HepG2 (cell line): ENCODE measurements at regions not wholly inside any gene's neighbourhood (a gene's known extent, or its start where the extent isn't known, plus 50 kb on each side); places are given as distances from the start of the nearest gene placed in this dataset.

Experiments
- ATAC-seq: fragments of 200-7000 bp; cut with Tn5 transposase; 3 replicates; pipeline ENCODE4 v1.9.1; 2020; ENCODE audit warnings: mild to moderate bottlenecking, moderate library complexity
- BruUV-seq: library from RNA; stranded (reverse); fragments of 400-500 nt; replicated peaks from 2 replicates; lab custom pipeline; 2021; lab: Mats Ljungman, UMichigan
- CTCF ChIA-PET: fragments of 300-600 bp; formaldehyde crosslinking; extraction: SDS; loops from one replicate; lab custom pipeline; 2021; ENCODE audit warnings: low total read pairs, inconsistent platforms, low intra/inter-chr PET ratio; lab: Yijun Ruan, JAX
- POLR2A ChIA-PET: fragments of 350-600 bp; sonication (Branson Sonifier 250); formaldehyde crosslinking; loops from one replicate; lab custom pipeline; 2020; ENCODE audit warnings: antibody characterized with exemption, inconsistent platforms; lab: Yijun Ruan, JAX
- DNase-seq: peaks from one replicate; pipeline ENCODE4 v3.0.0-alpha.2; 2015; ENCODE audit warnings: low spot score
- FAIRE-seq: peaks from 3 replicates; lab custom pipeline; 2011; peaks lifted over from hg19 to GRCh38; lab: Jason Lieb, UNC
- H2AFZ ChIP-seq: one replicate; pipeline ENCODE4 v1.6.1; 2011; ENCODE audit warnings: low read length, inconsistent platforms
- H3K27ac ChIP-seq: fragments of 300-600 bp; 3 replicates; pipeline ENCODE4 v1.8.0; 2011; ENCODE audit warnings: mixed run types, mild to moderate bottlenecking, mixed read lengths, low read length, inconsistent platforms; ENCODE audit not compliant: insufficient read depth; ENCODE audit errors: extremely low read length
- H3K27me3 ChIP-seq, 2 experiments: fragments of 200-600 bp in 1 of 2; 2 replicates in 1 of 2; 3 replicates in 1 of 2; pipeline versions ENCODE4 v1.6.0 to v1.8.0; 2011; ENCODE audit warnings: low read length in 2 of 2, mild to moderate bottlenecking in 2 of 2, moderate library complexity in 2 of 2, inconsistent platforms in 1 of 2; ENCODE audit not compliant: insufficient read depth in 2 of 2, control insufficient read depth in 1 of 2
- H3K36me3 ChIP-seq, 2 experiments: fragments of 200-600 bp in 1 of 2; replicated peaks in 1 of 2; 2 replicates in 1 of 2; 3 replicates in 1 of 2; pipeline versions ENCODE4 v1.5.1 to v1.8.0; 2011; ENCODE audit warnings: low read length in 2 of 2, inconsistent platforms in 1 of 2; ENCODE audit not compliant: insufficient read depth in 2 of 2, control insufficient read depth in 1 of 2
- H3K4me1 ChIP-seq: 2 replicates; pipeline ENCODE4 v1.5.1; 2012; ENCODE audit warnings: low read length, inconsistent platforms; ENCODE audit not compliant: insufficient read depth
- H3K4me2 ChIP-seq: 2 replicates; pipeline ENCODE4 v1.6.0; 2011; ENCODE audit warnings: low read depth, low read length, inconsistent platforms
- H3K4me3 ChIP-seq, 3 experiments: fragments of 200-600 bp in 1 of 3; sonication (generic), shearing (Covaris generic) in 1 of 3; replicated peaks in 1 of 3; 2 replicates each; pipeline ENCODE4 v1.5.1; 2011 to 2016; ENCODE audit warnings: low read length in 3 of 3, inconsistent platforms in 2 of 3, low read depth in 2 of 3, mild to moderate bottlenecking in 2 of 3, control low read depth in 1 of 3, mixed read lengths in 1 of 3; ENCODE audit not compliant: insufficient read depth in 1 of 3
- H3K79me2 ChIP-seq: one replicate; pipeline ENCODE4 v1.6.1; 2011; ENCODE audit warnings: low read length, inconsistent platforms; ENCODE audit not compliant: insufficient read depth
- H3K9ac ChIP-seq: 2 replicates; pipeline ENCODE4 v1.6.0; 2011; ENCODE audit warnings: mild to moderate bottlenecking, low read depth, low read length, inconsistent platforms; ENCODE audit not compliant: insufficient read depth
- H3K9me3 ChIP-seq: 2 replicates; pipeline ENCODE4 v1.5.1; 2012; ENCODE audit warnings: mild to moderate bottlenecking, low read length
- H4K20me1 ChIP-seq: 2 replicates; pipeline ENCODE4 v1.6.0; 2011; ENCODE audit warnings: inconsistent platforms, mild to moderate bottlenecking, low read length, moderate library complexity; ENCODE audit not compliant: insufficient read depth
- ATF1 ChIP-seq: IDR thresholded peaks from 2 replicates; pipeline ENCODE4 v1.6.1; 2016; ENCODE audit warnings: mild to moderate bottlenecking, control low read depth
- HIC2 ChIP-seq: sonication (generic); formaldehyde crosslinking; IDR thresholded peaks from 2 replicates; pipeline ENCODE4 v1.9.0; 2022; ENCODE audit warnings: low read depth, missing genetic modification reagents
- MIER2 ChIP-seq: IDR thresholded peaks from 2 replicates; pipeline ENCODE4 v1.6.1; 2016; ENCODE audit warnings: missing biosample characterization, missing genetic modification reagents
- SOX13 ChIP-seq, 3 experiments: fragments of 450-650 bp in 1 of 3; sonication (generic) in 1 of 3; formaldehyde crosslinking in 1 of 3; IDR thresholded peaks in 2 of 3; conservative IDR thresholded peaks in 1 of 3; 2 replicates each; pipeline versions ENCODE4 v1.5.0 to v1.6.1; 2016 to 2020; ENCODE audit warnings: antibody characterized with exemption in 1 of 3, mild to moderate bottlenecking in 1 of 3, missing compliant biosample characterization in 1 of 3, missing genetic modification reagents in 1 of 3, moderate library complexity in 1 of 3
- ZNF550 ChIP-seq: sonication (generic); formaldehyde crosslinking; IDR thresholded peaks from 2 replicates; pipeline ENCODE4 v1.4.0; 2020; ENCODE audit warnings: mild to moderate bottlenecking, missing genetic modification reagents, borderline replicate concordance
- ZNF7 ChIP-seq: IDR thresholded peaks from 2 replicates; pipeline ENCODE4 v1.6.1; 2016; ENCODE audit warnings: missing biosample characterization, missing genetic modification reagents
- WGBS: methylation state at CpG from one replicate; pipeline ENCODE4 v1.1.6; 2017; ENCODE audit warnings: low lambda C conversion rate; 5-methylcytosine and 5-hydroxymethylcytosine counted together
- in situ Hi-C: cut with HindIII; loops from 2 replicates; pipeline ENCODE4 v1.10.0; 2017; ENCODE audit warnings: low pct_unique_long_range_greater_than_20kb; ENCODE audit not compliant: extremely low pct_ligation_motif_present
- intact Hi-C: fragments of 100-400 bp; cut with micrococcal nuclease; formaldehyde crosslinking; loops from one replicate; pipeline ENCODE4 v1.10.0; 2022; ENCODE audit not compliant: unreplicated experiment

GRCh38 chr17:36862116-36862920 lies 75.0 kb upstream of the LHX1 start:
- 28% methylated on average over 8 of the region's 14 CpGs for WGBS
- Histone ChIP-seq H2AFZ (no peak overlapping the region), H3K4me2 (no peak overlapping the region), H4K20me1 (no peaks in the 10 kb centered on the region), H3K9ac (no peak overlapping the region), H3K36me3 (no peaks in the 10 kb centered on the region), H3K27me3 (peaks cover 0 to 4% of the 10 kb centered on the region in 2 experiments; a peak in 1 of 5 replicates), H3K9me3 (no peaks in the 10 kb centered on the region), H3K79me2 (no peaks in the 10 kb centered on the region), H3K27ac (no peak overlapping the region), H3K4me3 (no peak overlapping the region), H3K4me1 (peaks cover 41% of the 10 kb centered on the region)
- ChIA-PET POLR2A (no interaction called here), CTCF (no interaction called here)
- in situ Hi-C loops = no loop called here
- TF ChIP-seq HIC2 (CRISPR knock-in tag) = no peak
- TF ChIP-seq ZNF550 (CRISPR knock-in tag) = no peak
- no peak for TF ChIP-seq SOX13 (IDR thresholded peaks at IDR 0.05)
- TF ChIP-seq SOX13 (CRISPR knock-in tag; conservative IDR thresholded peaks at IDR 0.05 in 1 of 2, IDR thresholded peaks at IDR 0.05 in 1 of 2) = no peak
- TF ChIP-seq ATF1 = no peak
- TF ChIP-seq ZNF7 (CRISPR knock-in tag) = no peak
- TF ChIP-seq MIER2 (CRISPR knock-in tag) = no peak
- ATAC-seq = no peak
- DNase-seq = no peak
- no TSS peak for BruUV-seq
- no peak for FAIRE-seq
- intact Hi-C loops = no loop called here
